ENCODE measurements at regions not wholly inside any gene's neighbourhood (a gene's known extent, or its start where the extent isn't known, plus 50 kb on each side); places are given as distances from the start of the nearest gene placed in this dataset.

- intact Hi-C loops (cut with micrococcal nuclease): no loop called here
Observed at GRCh38 chr20:48467622-48468021, 360.2 kb downstream of the PREX1 start.

DNA sequence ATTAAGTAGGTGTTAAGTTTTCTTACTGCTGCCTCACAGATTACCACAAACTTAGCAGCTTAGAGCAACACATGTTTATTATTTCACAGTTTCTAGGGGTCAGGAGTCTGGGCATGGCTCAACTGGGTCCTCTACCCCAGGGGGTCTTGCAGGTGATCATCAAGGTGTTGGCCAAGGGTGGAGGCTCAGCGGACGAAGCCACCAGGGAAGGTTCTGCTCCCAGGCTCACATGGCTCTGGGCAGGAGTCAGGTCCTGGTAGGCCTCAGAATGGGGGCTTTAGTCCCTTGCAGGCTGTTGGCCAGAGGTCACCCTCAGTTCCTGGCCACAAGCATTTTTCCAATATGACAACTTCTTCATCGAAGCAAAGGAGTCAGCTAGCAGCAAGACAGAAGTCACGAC, 362.5 kb downstream of the PREX1 start:
- intact Hi-C loops (cut with micrococcal nuclease): no loop called here

GRCh38 chr20:48463916-48464315, 363.9 kb downstream of the PREX1 start:
- intact Hi-C loops (cut with micrococcal nuclease): no loop called here

- intact Hi-C loops (cut with micrococcal nuclease): no loop called here
Observed at GRCh38 chr20:48463096-48463720, 364.6 kb downstream of the PREX1 start.

DNA sequence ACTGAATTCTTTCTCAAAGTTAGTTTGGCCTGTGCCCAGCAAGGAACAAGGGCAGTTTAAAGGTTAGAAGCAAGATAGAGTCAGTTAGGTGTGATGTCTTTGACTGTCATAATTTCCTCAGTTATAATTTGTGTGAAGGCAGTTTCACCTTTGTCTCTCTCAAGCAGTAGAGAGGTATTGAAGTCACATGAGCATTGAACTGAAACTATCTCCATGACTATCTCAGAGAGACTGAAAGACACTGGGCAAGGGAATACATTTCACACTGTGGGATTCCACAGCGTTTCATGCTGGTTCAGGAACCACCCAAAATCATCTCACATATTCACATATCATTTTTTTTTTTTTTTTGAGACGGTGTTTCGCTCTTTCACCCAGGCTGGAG, 366.1 kb downstream of the PREX1 start:
- intact Hi-C loops (cut with micrococcal nuclease): no loop called here

- intact Hi-C loops (cut with micrococcal nuclease): no loop called here
Observed at GRCh38 chr20:48461091-48461734, 366.6 kb downstream of the PREX1 start.

DNA sequence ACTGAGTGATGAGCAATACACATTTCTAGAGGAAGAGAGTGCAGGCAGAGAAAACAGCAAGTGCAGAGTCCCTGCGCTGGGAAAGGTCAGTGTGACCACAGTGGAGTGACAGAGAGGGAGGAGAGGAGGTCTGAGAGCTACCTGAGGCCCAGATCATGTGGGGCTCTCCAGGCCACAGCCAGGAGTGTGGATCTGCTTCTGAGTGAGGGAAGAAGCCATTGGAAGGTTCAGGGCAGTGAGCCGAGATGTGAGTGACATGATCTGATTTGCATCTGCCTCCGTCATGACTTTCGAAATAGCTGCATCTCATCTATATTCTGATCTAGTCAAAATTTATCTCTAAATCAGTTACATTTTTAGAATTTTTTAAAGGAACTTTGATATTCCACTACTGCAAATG, 367.1 kb downstream of the PREX1 start:
- intact Hi-C loops (cut with micrococcal nuclease): no loop called here

DNA sequence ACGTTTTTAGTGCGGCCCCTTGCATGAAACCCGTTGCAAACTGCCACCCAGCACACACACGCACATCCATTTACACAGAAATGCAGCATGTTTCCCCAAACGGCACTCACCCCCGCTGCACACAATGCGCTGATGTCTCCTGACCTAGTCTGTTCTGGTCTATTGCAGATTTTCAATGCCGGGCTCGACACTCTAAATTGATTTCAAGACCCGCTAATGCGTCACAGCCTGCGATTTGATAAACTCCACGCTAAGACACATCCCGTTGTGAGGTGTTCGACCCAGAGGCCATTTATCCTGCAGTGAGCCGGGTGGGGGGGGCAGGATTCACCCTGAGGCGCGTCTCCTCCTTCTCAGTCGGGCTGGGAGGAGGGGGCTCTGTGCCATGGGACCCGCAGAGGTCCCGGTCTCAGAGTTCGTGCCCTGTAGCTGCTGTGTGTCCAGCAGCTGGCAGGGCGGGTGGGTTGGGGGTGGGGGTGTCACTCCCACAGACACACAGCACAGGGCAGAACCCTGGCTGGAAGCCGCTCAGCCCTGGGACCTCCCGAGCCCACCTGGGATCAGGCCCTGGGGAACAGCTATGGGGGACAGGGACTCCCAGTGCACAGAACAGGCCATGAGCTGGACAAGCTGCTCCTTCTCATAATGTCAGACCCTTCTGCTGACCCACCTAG, 367.9 kb downstream of the PREX1 start:
- intact Hi-C loops (cut with micrococcal nuclease): no loop called here

DNA sequence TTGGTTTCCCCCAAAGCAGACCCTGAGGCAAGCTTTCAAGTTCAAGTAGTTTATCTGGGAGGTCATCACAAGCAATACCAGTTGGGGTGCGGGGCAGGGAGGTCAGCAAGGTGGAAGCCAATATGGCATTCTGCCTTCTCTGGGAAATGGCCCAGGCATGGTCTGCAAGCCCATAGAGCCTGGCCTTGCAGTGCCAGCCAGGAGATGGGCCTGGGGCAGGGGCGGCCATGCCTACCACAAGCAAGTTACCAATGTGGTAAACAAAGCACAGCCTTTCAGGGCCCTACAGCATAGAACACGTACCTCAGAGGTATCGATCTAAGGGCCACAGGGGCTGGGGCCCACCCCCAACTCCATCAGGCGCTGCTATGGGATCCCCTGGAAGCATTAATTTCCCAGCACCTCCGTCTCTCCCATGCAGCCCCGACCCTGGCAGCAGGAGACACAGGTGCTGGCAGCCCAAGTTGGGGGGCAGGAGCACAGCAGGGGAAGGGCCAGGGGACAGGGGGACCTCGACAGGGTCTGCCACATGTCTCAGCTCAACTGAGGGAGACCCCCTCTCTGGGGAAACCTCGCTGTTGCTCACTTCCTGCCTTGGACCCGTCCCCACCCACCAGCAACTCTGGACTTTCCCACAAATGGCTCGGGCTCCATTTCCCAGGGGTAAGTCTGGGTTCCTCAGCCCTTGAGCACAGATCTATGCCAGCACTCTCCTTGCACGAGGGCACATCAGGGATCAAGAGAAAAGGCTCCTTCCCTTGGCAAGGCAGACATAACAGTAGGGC, 369.0 kb downstream of the PREX1 start:
- intact Hi-C loops (cut with micrococcal nuclease): no loop called here

DNA sequence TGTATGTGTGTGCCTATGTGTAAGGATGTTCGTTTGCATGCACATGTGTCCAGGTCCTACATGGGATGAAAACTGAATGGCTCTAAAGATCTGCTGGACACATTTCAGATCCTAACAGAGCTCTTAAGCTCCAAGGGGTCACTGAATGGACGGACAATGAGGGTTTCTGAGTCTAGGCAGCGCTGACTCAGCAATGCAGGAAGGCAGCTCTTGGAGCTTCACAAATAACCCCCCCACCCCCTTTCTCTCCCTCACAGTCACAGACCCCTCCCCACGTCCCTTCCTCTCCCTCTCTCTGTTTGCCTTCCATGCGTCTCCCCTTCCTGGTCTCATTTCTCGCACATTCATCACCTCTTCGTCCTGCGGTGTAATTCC, 369.8 kb downstream of the PREX1 start:
- intact Hi-C loops (cut with micrococcal nuclease): no loop called here

- intact Hi-C loops (cut with micrococcal nuclease): no loop called here
Observed at GRCh38 chr20:48457193-48458002, 370.4 kb downstream of the PREX1 start.

GRCh38 chr20:48456366-48457192, 371.2 kb downstream of the PREX1 start:
- intact Hi-C loops (cut with micrococcal nuclease): no loop called here

DNA sequence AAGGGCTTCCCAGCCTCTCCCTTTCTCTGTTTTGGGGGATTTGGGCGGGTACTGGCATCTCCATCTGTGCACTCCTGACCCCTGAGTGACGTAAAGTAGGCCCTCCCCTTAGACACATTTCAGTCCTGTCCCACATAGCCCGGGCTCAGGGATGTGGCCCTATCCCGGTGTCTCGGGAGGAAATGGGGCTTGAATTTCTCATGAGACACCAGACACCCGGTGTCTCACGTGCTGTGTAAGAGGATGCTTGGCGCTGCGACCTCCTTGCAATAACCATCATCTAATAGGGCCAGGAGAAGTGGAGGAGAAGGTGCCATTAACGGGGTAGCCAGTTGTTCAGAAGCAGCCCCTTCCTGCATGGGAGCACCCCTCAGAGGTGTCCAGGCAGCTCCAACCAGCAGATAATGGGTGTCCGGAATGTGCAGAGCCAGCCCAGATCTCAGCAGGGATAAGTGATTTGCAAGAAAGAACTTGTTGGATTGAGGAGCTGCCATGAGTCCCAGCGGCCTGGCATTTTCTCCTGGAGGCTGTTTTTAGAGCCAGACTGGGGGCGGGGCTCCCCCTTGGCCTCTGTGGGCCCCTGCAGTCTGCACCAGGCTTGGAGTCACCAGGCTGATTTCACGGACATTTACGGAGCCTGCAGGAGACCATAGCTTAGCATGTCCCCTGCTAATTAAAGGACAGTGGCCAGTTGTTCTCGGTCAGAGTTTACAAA, 372.0 kb downstream of the PREX1 start:
- intact Hi-C loops (cut with micrococcal nuclease): no loop called here

DNA sequence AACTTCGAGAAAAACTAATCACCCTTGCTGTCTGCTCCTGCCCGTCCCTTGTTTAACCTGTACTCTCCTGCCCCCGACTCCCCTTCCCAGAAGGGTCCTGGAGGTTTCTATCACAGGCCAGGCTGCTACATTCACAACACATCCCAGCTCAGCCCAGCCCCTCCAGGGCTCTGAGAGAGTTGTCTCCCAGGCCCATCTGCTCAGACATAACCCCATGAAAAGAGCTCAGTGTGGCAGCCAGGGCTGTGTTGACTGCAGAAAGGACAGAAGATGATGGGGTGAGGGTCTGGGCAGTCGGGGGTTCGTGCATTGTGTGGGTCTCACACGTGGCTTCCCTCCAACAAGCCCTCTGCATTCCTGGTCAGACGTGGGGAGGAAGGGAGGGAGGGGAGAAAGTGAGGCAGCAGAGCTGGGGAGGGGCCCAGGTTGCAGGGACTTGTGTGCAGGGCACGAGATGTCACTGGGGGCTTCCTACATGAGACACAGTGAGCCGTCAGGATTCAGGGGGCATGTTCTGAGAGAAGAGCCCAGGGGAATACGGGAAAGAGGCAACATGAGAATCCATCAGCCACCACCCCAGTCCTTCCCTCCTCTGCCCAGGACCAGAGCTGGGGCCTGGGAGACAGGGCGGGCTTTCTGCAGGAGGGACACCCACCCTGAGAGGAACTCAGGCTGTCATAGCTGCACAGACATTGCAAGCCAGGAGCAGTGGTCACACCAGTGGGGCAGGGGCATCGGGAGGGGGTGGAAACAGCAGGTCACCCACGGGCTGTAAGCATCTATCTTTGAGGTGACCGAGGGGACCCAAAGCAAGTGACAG, 372.9 kb downstream of the PREX1 start:
- intact Hi-C loops (cut with micrococcal nuclease): no loop called here

DNA sequence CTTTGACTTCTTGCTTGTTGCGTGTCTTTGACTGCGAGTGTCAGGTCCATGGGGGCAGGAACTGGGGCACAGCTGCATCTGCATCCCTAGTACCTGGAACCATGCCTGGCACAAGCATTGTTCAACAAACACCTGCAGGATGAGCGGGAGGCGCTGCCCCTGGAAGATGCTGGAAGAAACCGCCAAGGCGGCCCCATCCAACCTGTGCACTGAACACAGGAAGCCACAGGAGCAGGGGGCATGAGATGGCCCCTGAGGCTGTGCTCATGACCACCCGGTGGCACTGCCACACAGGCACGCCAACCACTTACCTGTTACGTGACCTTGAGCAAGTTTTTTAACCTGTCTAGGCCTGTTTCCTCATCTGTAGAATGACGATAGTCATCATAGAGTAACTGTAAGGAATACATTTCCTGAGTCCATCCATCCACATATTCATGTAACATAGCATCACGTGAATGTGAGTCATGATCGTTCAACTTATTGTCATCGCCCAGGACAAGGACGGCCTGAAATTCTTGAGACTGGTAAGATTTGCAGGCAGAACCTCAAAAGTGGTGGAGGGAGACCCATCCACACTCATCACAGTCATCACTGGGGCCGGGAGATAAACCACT, 374.2 kb downstream of the PREX1 start:
- intact Hi-C loops (cut with micrococcal nuclease): no loop called here

DNA sequence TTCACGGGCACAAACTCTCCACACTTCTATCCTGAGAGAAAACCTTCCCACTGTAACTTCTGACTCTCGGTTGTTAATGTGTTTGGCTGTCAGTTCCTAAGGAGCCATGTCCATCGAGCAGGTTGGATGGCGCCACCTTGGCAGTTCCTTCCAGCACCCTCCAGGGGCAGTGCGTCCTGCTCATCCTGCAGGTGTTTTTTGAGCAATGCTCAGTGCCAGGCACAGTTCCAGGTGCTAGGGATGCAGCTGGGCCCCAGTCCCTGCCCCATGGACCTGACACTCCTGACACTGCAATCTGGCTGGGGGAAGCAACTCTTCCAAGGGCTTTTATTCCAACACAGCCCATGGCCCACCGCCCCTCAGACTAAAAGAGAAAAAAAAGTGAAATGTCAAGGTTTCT, 376.4 kb downstream of the PREX1 start:
- intact Hi-C loops (cut with micrococcal nuclease): no loop called here

GRCh38 chr20:48448666-48449600, 378.9 kb downstream of the PREX1 start:
- intact Hi-C loops (cut with micrococcal nuclease): no loop called here

All from T-helper 1 cell treated with Interleukin-12 subunit alpha and Interleukin-12 subunit beta and Interleukin-4 antibody, amounts not matched to agents 30 ng/mL and 1 ng/mL, for 36 hours (primary cell).